Mucosa of descending colon (tissue), 3 donors: ENCODE measurements at regions not wholly inside any gene's neighbourhood (a gene's known extent, or its start where the extent isn't known, plus 50 kb on each side); places are given as distances from the start of the nearest gene placed in this dataset.

ENCODE experiments used
- ATAC-seq: fragments of 200-7000 bp; cut with Tn5 transposase; one replicate; pipeline ENCODE4 v1.9.1; 2020; ENCODE audit warnings: mild to moderate bottlenecking, moderate library complexity
- DNase-seq, 3 donors: peaks; one replicate each; pipeline ENCODE4 v3.0.0-alpha.2; 2020
- H3K36me3 ChIP-seq: fragments of 200-600 bp; one replicate; pipeline ENCODE4 v1.8.0; 2021; ENCODE audit warnings: low read depth, mild to moderate bottlenecking
- H3K4me1 ChIP-seq: fragments of 200-600 bp; one replicate; pipeline ENCODE4 v1.8.0; 2021; ENCODE audit warnings: low read depth, mild to moderate bottlenecking
- H3K4me3 ChIP-seq: fragments of 200-600 bp; one replicate; pipeline ENCODE4 v1.8.0; 2021; ENCODE audit warnings: mild to moderate bottlenecking
- H3K9me3 ChIP-seq: fragments of 200-600 bp; one replicate; pipeline ENCODE4 v1.8.0; 2021; ENCODE audit warnings: mild to moderate bottlenecking
- CTCF ChIP-seq: fragments of 200-600 bp; IDR thresholded peaks from one replicate; pipeline ENCODE4 v1.8.0; 2022; ENCODE audit warnings: antibody characterized with exemption, mild to moderate bottlenecking
- intact Hi-C, 2 donors: fragments of 100-400 bp; cut with DNase I in 1 of 2; cut with micrococcal nuclease in 1 of 2; formaldehyde crosslinking; loops; one replicate each; pipeline versions ENCODE4 v1.11.0 to v1.11.1; 2022; cut with DNase I, micrococcal nuclease
- donor health status: DM: no; HTN: no; CAD: no; lungs with moderate emphysema.
- donor health status: DM: no; HTN: no; CAD: no.
- donor health status: DM: no; HTN: yes; CAD: no.

GRCh38 chr18:53906681-53907080 is 317.8 kb downstream of the MBD2 start:
- H3K4me1 ChIP-seq = no peaks in the 10 kb centered on the region
- intact Hi-C loops = no loop called here
- H3K36me3 ChIP-seq = no peaks in the 10 kb centered on the region
- ATAC-seq (no peak), DNase-seq (no peak)
- no peak overlapping the region for H3K4me3 ChIP-seq
- no peak for TF ChIP-seq CTCF
- H3K9me3 ChIP-seq = no peaks in the 10 kb centered on the region

- Histone ChIP-seq H3K4me1 (no peaks in the 10 kb centered on the region), H3K9me3 (no peaks in the 10 kb centered on the region), H3K36me3 (no peaks in the 10 kb centered on the region), H3K4me3 (no peak overlapping the region)
- DNase-seq (no peak), ATAC-seq (no peak)
- TF ChIP-seq CTCF = no peak
- intact Hi-C loops = no loop called here
These were observed 329.6 kb downstream of the MBD2 start for GRCh38 chr18:53894675-53895442.

- no peak for DNase-seq
- Histone ChIP-seq H3K4me1 (no peaks in the 10 kb centered on the region), H3K36me3 (no peaks in the 10 kb centered on the region), H3K4me3 (no peak overlapping the region), H3K9me3 (no peaks in the 10 kb centered on the region)
- no peak for TF ChIP-seq CTCF
- ATAC-seq = no peak
- intact Hi-C loops = no loop called here
These were observed 337.0 kb downstream of the MBD2 start for GRCh38 chr18:53887447-53887846.

GRCh38 chr18:53886058-53886457 is 338.4 kb downstream of the MBD2 start:
- no peak overlapping the region for H3K4me3 ChIP-seq
- no peak for TF ChIP-seq CTCF
- no peaks in the 10 kb centered on the region for H3K4me1 ChIP-seq
- DNase-seq (no peak), ATAC-seq (no peak)
- no peaks in the 10 kb centered on the region for H3K9me3 ChIP-seq
- no peaks in the 10 kb centered on the region for H3K36me3 ChIP-seq
- intact Hi-C loops = no loop called here

GRCh38 chr18:53883771-53884170 is 340.7 kb downstream of the MBD2 start:
- no peak overlapping the region for H3K4me3 ChIP-seq
- H3K36me3 ChIP-seq = no peaks in the 10 kb centered on the region
- H3K9me3 ChIP-seq = no peaks in the 10 kb centered on the region
- DNase-seq = no peak
- no peak for ATAC-seq
- TF ChIP-seq CTCF = no peak
- intact Hi-C loops = no loop called here
- no peaks in the 10 kb centered on the region for H3K4me1 ChIP-seq

- intact Hi-C loops = no loop called here
- no peak for ATAC-seq
These were observed 350.4 kb downstream of the MBD2 start for GRCh38 chr18:53874103-53874502.

More at GRCh38 chr18:53874103-53874502, 350.4 kb downstream of the MBD2 start:
- Histone ChIP-seq H3K36me3 (no peaks in the 10 kb centered on the region), H3K4me3 (no peak overlapping the region), H3K4me1 (no peaks in the 10 kb centered on the region), H3K9me3 (no peaks in the 10 kb centered on the region)
- no peak for DNase-seq
- no peak for TF ChIP-seq CTCF
